ENCODE measurements at regions not wholly inside any gene's neighbourhood (a gene's known extent, or its start where the extent isn't known, plus 50 kb on each side); places are given as distances from the start of the nearest gene placed in this dataset.

DNA sequence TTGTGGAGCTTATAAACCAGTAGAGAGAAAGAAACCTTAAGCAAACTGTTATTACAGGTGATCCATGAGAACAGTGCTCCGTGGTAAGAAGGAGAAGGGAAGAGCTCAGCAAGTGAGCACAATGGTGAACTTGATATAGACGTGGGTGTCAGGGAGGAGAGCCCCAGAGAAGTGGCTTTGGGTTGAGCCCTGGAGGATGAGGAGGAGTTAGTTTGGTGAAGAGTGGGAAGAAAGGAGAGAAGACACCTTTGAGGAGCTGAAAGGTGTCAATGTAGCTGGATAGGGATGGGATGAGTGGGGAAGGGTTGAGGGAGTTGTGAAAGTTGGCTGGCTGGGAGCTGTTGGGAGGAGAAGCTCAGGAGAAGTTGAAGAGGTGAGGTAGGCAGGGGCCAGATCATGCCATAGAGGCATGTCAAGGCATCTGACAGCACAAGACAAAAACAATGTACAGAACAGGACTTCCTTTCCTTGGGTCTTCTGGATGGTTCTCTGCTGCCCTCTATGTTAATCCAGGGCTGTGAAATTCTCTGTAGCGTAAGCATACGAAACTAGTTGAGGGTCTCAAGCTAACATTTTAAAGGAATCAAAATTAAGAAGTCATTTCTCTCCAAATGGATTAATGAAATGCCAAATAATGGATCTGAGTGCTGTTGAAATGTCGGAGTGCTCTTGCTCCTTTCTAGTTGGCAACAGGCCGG is 501.9 kb downstream of the KDM4C start:
- no peak for DNase-seq (ENCODE audit: low read depth in 4 of 4, low spot score in 3 of 4)

DNA sequence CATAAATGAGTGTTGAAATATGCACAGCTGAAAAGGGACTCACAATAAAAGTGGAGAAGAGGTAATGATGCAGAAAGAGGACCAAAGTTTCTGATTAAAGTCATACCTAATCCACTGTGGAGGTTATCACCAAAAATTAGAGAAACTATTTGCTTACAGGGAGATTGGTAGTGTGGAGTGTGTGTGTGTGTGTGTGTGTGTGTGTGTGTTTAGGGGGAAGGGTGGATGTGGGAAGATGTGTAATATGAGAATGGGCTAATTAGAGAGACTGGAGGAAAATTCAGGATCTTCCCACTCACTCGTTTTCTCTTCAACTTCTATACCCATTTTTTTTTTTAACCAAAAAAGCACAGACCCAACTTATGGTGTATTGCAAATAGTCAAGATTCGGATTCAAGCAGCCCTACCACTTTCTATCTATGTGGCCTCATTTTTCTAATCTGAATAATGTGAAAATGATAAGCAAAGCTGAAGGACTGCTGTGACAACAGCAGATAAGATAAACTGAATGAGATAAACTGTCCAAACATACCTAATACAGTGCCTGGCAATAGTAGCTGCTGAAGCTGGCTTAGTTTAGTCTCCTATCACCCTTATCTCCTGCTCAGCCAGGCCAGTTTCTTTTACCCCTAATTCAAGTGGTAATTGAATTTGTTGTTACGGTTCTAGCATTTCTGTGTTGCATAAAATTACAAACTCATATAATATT is 501.1 kb downstream of the KDM4C start:
- no peak for DNase-seq (ENCODE audit: low read depth in 4 of 4, low spot score in 3 of 4)

DNA sequence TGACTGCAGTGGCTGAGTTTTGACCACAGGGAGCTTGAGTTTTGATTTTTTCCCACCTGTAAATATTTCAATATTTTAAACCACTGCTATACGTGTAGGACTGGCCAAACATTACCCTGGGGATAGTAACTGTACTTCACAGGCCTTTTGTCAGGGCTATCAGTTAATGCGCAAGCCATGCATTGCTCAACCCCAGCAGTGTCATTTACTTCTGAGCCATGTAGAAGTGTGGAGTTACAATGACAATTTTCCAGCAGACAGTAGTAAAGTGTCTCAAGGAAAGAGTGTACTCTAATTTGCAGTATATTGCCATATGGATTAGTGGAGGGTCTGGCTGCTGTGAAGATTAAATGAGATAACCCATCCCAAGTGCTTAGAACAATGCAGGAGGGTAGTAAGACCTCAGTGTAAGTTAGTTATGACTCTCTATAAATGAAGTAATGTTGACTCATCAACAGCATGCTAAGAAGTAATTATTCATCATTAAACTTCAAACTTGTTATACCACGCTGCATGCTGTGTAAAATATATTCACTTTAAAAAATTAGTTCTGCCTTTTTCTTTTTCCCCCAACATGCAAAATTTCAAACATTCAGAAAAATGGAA is 489.2 kb downstream of the KDM4C start:
- no peak for DNase-seq (ENCODE audit: low read depth in 4 of 4, low spot score in 3 of 4)

DNA sequence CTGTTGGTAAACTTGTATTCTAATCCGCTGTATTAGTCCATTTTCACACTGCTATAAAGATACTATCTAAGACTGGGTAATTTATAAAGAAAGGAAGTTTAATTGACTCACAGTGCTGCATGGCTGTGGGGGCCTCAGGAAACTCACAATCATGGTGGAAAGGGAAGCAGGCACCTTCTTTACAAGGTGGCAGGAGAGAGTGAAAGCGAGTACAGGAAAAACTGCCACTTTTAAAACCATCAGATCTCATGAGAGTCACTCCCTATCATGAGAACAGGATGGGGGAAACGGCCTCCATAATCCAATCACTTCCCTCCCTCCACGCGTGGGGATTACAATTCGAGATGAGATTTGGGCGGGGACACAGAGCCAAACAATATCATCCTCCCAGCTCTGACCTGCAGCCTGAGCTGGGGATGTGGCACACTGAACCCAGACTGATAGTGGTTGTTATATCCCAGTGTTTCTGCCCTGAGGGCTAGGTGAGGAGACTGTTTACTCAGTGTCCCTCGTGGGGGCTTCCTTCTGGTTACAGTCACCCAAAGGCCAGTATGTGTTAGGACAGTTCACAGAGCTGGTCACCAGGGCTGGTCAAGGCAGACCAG is 488.3 kb downstream of the KDM4C start:
- no peak for DNase-seq (ENCODE audit: low read depth in 4 of 4, low spot score in 3 of 4)

DNA sequence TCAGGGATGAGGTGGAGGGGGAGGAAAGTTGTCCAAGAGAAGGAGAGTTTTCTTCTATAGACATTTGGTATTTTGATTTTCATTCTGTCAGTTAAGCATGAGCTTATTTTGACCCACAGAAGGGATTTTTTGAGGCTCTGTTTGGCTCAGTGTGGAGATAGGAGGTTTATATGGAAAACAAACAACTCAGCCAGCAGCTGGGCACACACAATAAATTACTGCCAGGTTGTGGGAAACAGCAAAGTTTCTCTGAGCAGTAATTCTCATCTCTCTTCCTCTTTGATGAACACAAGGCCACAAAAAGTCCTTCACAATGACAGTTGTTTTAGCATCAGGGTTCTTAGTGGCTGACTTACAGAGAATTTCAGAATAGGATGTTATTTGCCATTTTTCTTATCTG is 486.1 kb downstream of the KDM4C start:
- no peak for DNase-seq (ENCODE audit: low read depth in 4 of 4, low spot score in 3 of 4)

DNA sequence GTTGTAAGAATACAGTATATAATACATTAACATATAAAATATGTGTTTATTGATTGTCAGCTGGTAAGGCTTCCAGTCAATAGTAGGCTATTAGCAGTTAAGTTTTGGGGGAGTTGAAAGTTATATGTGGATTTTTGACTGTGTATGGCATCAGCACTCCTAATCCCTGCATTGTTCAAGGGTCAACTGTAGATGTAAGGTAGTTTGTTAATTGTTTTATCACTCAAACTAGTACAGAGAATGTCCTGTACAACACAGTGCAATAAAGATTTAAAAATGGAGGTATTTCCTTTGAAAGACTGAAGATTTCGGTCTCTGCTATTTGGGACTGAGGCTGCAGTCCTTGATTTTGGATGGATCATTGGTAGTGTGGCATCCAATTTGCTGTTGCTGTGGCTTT is 484.4 kb downstream of the KDM4C start:
- no peak for DNase-seq (ENCODE audit: low read depth in 4 of 4, low spot score in 3 of 4)

DNA sequence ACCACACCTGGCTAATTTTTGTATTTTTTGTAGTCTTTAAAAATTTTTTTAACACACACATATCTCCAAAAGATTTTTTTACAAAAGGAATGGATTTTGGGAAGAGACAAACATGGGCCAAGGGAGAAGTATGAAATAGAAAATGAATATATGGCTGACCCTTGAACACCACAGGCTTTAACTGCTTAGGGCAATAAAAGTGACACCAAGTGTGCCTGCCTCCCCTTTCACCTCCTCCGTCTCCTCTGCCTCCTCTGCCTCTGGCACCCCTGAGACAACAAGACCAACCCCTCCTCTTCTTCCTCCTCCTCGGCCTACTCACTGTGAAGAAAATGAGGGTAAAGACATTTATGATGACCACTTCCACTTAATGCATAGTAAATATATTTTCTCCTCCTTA is 483.9 kb downstream of the KDM4C start:
- no peak for DNase-seq (ENCODE audit: low read depth in 4 of 4, low spot score in 3 of 4)

DNA sequence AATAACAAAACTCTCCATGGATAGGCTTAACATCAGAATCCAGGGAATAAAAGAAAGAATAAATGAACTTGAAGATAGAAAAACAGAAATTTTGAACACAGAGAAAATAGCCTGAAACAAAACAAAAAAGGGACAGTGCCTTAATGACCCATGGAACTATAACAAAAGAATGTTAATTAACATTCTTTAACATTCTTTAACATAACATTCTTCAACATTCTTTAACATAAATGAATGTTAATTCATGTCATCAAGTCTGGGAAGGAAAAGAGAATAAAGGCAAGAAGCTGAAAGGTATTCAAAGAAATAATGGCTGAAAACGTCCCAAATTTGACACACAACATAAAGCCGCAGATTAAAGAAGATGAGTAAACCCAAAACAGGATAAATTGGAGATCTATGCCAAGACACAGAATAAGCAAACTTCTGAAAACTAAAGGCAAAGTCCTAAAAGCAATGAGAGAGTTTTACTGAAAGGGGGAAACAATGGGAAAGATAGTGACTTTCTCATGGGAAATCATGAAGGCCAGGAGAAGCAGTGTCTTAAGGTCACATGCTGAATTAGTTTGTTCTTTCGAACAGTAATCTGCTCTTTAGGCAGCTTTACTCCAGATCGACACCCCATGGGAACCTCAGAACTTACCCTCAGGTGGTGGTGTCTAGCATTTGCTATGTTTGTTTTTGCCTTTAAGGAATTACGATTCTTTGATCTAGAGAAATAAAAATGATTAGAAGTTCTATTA is 483.0 kb downstream of the KDM4C start:
- DNase-seq (ENCODE audit: low read depth in 4 of 4, low spot score in 3 of 4): no peak

DNA sequence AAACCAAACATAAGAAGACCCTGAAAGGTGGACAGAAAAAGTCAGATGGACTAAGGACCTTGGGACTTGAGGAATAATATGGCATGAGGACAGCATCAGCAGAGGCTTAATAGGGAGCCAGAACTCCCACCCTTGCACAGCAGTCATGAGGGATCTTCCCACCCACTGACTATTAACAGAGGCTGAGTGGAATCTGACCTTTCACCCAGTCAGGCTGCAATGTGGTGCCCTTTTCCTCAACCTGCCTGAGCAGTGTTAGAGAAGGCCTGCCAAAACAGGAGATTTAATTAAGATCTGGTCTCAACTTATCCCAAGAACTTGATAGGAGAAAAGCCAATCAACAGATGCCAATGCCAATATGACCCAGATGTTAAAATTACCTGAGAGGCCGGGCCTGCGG is 481.9 kb downstream of the KDM4C start:
- DNase-seq (ENCODE audit: low read depth in 4 of 4, low spot score in 3 of 4): no peak

DNA sequence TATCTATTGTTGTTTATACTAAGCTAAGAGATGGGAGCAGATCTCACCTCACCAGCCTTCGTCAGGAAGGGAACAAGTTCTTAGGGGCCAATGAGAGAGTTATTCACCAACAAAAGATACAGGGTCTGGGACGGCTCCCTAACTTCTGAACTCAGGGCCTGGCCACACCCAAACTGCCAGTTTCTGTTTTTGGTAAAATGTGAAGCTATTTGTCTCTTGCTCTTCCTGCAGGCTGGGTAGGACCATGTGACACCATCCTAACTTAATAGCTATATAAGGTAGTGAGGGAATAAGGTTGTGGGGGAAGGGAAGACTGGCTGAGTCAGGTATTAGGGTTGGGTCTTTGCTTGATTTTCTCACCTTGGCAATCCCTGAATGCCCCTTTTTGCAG is 480.5 kb downstream of the KDM4C start:
- no peak for DNase-seq (ENCODE audit: low read depth in 4 of 4, low spot score in 3 of 4)

DNA sequence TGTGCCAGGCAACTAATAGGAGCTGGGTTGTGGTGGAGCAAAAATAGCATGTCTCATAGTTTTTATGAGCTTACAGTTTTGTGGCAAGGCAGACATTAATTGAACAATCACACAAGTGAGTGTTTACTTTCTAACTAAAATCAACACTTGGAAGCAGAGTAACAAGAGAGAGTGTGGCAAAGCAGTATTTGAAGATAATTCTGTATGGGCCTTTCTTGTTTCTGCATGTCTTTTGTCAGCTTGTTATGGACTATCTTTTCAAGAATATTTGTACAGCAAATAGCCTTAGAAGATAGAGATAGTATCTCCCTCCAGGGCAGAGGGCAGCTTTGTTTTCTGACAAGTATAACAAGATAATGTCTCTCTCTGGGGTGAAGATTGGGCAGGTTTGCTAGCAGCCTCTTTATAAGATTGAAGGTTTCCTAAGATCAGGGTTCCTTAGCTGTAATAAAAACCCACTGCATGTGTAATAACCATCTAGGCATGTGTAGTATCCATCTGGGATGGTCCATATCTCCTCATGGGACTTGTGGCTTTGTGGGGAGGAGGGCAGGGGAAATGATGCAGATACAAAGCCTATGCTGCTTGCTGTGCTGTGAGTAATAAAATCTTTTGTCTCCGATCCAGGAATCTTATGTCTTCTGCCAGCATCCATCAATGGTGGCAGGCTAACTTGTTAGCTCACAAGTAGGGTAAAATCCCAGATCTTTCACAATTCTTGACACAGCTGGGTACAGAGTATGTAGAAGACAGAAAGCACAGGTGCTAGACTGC is 479.9 kb downstream of the KDM4C start:
- no peak for DNase-seq (ENCODE audit: low read depth in 4 of 4, low spot score in 3 of 4)

DNA sequence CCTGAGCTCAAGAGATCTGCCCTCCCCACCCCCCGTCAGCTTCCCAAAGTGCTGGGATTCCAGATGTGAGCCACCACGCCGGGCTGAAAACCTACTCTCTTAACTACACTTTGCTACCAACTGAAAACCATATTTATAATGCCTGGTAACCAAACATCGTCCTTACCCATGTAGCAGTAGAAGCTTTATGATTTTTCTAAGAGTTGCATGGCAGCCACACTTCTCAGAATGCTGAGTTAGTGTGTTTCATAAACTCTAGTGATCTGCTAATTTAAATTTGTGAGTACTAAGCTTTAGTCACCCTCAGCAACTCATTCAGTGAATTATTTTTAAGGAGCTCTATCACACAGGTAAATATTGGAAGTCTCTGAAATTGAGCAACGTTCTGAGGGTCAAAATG is 478.4 kb downstream of the KDM4C start:
- no peak for DNase-seq (ENCODE audit: low read depth in 4 of 4, low spot score in 3 of 4)

DNA sequence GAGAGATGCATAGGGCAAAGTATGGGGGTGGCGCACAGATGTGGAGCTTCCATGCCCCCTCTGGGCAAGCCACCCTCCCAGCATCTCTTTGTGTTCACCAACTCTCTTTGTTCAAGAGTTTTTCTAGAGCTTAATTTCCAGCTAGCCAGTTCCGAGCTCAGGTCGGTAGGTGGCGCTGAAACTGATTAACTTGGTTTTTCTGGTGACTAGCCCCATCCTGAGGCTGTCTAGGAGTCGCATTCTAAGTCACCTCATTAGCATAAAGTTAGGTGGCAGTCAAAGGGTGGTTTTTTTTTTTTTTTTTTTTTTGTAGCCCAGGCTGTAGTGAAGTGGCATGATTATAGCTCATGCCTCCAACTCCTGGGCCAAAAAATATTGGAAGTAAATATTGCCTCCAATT is 476.4 kb downstream of the KDM4C start:
- DNase-seq (ENCODE audit: low read depth in 4 of 4, low spot score in 3 of 4): no peak

DNA sequence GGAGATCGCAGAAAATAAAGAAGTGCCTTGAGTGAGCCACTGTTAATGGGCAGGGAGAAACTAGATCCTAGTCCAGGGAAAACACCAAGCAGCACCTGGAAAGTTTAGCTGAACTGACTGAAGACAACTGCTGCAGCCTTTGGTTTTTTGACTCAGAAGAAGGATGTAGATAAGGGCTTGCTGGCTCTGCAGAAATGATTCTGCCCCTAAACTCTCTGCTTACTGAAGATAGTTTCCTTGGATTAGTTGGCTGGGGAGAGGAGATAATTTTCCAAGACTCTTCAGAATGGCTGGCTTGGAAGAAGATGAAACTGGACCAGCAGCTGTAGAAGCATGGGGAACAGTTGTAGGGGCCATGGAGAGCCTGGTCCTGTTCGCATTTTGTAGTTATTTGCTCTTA is 471.8 kb downstream of the KDM4C start:
- no peak for DNase-seq (ENCODE audit: low read depth in 4 of 4, low spot score in 3 of 4)

DNA sequence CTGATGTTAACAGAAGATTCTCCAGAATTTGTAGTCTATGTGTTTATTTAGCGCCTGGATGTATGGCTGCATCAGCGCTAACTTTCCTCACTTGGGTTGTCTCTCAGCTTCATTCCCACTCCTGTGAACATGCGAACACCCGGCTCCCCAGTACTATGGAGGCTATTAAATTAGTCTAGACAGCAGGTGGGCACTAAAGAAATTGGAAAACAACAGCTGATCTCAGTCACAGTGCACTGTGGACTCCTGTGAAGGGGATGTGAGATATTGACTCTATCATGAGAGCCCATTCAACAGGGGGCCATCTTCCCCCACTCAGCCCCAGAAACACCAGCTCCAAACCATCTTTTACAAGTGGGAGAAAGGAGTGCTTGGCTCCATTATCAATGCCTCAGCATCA is 471.0 kb downstream of the KDM4C start:
- no peak for DNase-seq (ENCODE audit: low read depth in 4 of 4, low spot score in 3 of 4)

DNA sequence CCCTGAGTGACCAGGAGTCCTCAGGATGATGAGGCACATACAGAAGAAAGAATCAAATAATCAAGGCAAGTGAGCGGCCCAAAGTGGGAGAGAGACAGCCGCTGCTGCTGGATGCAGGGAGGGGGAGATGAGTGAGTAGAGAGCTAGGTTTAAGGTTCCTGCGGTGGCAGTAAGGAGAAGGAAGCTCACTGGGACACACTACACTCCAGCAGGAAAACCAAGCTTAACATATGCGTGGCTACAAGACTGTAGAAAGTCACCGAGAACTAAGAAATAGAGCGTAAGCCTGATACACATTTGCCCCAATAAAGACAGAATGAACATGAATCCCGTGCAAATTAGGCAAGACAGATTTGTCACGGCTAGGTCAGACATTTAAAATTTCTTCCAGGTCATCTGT is 470.2 kb downstream of the KDM4C start:
- no peak for DNase-seq (ENCODE audit: low read depth in 4 of 4, low spot score in 3 of 4)

DNA sequence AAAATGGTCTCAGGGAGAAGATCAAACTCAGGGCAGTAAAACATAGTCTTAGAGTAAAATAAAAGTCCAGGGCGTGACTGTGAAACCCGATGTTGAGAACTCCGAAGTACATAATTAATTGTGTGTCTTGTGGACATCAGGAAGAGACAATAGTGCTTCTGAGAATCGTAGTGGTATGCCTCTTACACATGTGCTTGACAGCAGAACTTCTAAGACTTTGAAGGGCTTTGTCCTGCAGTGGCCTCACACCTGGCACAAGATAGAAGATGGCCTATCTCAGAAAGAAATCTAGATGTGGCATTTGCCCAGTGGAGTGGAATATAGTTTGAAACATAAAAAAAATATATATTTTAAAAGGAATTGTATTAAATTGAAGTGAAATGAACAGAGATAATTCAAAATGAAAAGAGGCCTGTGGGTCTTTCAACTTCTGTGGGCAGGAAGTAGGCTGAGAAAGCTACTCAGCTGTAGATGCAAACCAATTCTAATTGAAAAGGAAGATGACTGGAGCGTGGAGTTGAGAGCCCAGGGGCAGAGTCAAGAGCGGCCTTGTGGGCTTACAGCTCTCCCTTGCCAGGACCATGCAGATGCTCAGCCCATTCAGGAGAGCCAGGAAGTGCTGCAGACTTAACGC is 468.4 kb downstream of the KDM4C start:
- DNase-seq (ENCODE audit: low read depth in 4 of 4, low spot score in 3 of 4): no peak

Measured in right renal pelvis (tissue), 4 donors.